B cell (primary cell): ENCODE measurements at regions not wholly inside any gene's neighbourhood (a gene's known extent, or its start where the extent isn't known, plus 50 kb on each side); places are given as distances from the start of the nearest gene placed in this dataset.

Experiments used
- ATAC-seq: fragments of 200-7000 bp; cut with Tn5 transposase; one replicate; pipeline ENCODE4 v1.10.0; 2021; ENCODE audit warnings: low read depth, mild to moderate bottlenecking, moderate number of reproducible peaks, moderate library complexity
- CTCF ChIA-PET: fragments of 350-600 bp; sonication (Branson Sonifier 250); formaldehyde crosslinking; loops from one replicate; lab custom pipeline; 2021; ENCODE audit warnings: antibody characterized with exemption, inconsistent platforms; lab: Charles Lee
- POLR2A ChIA-PET: fragments of 350-600 bp; sonication (Branson Sonifier 250); formaldehyde crosslinking; loops from one replicate; lab custom pipeline; 2021; ENCODE audit warnings: antibody characterized with exemption; lab: Charles Lee
- DNase-seq: peaks from one replicate; pipeline ENCODE4 v3.0.0; 2013
- H2AFZ ChIP-seq: 2 replicates; pipeline ENCODE4 v1.6.1; 2012; ENCODE audit warnings: mild to moderate bottlenecking, low read depth, low read length; ENCODE audit not compliant: insufficient read depth, poor library complexity, severe bottlenecking
- H3K27ac ChIP-seq, 2 donors: 1 replicate in 1 of 2; 2 replicates in 1 of 2; pipeline ENCODE4 v1.5.1; 2012 to 2013; ENCODE audit warnings: low read length in 2 of 2, mild to moderate bottlenecking in 2 of 2, moderate library complexity in 1 of 2
- H3K27me3 ChIP-seq, 4 experiments: fragments of 200-600 bp in 1 of 4; sonication (generic) in 1 of 4; replicated peaks in 1 of 4; 1 replicate in 2 of 4; 2 replicates in 2 of 4; pipeline versions ENCODE4 v1.6.1 to v1.7.0; 2013 to 2016; ENCODE audit warnings: low read length in 3 of 4, mild to moderate bottlenecking in 2 of 4, mixed read lengths in 1 of 4, moderate library complexity in 1 of 4; ENCODE audit not compliant: insufficient read depth in 4 of 4, control insufficient read depth in 3 of 4; ENCODE audit errors: control extremely low read depth in 1 of 4
- H3K36me3 ChIP-seq, 2 experiments: replicated peaks in 1 of 2; 1 replicate in 1 of 2; 2 replicates in 1 of 2; pipeline versions ENCODE4 v1.6.1 to v1.7.1; 2013; ENCODE audit warnings: low read length in 1 of 2; ENCODE audit not compliant: insufficient read depth in 2 of 2, control insufficient read depth in 1 of 2; ENCODE audit errors: control extremely low read depth in 1 of 2, extremely low read depth in 1 of 2
- H3K4me1 ChIP-seq, 2 donors: fragments of 200-600 bp in 1 of 2; sonication (generic) in 1 of 2; 1 replicate in 1 of 2; 2 replicates in 1 of 2; pipeline versions ENCODE4 v1.5.1 to v1.6.1; 2013 to 2017; ENCODE audit warnings: low read length in 2 of 2; ENCODE audit not compliant: control insufficient read depth in 2 of 2, insufficient read depth in 2 of 2
- H3K4me2 ChIP-seq: replicated peaks from 2 replicates; pipeline ENCODE3; 2012; ENCODE audit warnings: mild to moderate bottlenecking, low read depth, low read length; ENCODE audit not compliant: poor library complexity, severe bottlenecking
- H3K4me3 ChIP-seq, 5 experiments: fragments of 200-600 bp in 1 of 5; sonication (generic) in 1 of 5; 1 replicate in 3 of 5; 2 replicates in 2 of 5; pipeline versions ENCODE4 v1.5.1 to v1.7.0; 2011 to 2016; ENCODE audit warnings: low read length in 4 of 5, mild to moderate bottlenecking in 4 of 5, low read depth in 2 of 5, control low read depth in 1 of 5, moderate library complexity in 1 of 5; ENCODE audit not compliant: insufficient read depth in 1 of 5; ENCODE audit errors: control extremely low read depth in 1 of 5, extremely low read depth in 1 of 5
- H3K79me2 ChIP-seq: fragments of 200-600 bp; sonication (generic); one replicate; pipeline ENCODE4 v1.6.0; 2016; ENCODE audit warnings: low read length; ENCODE audit not compliant: control insufficient read depth, insufficient read depth
- H3K9ac ChIP-seq: fragments of 200-600 bp; sonication (generic); 2 replicates; pipeline ENCODE4 v1.6.1; 2017; ENCODE audit warnings: mild to moderate bottlenecking, low read length, moderate library complexity
- H3K9me3 ChIP-seq, 3 donors: one replicate each; pipeline versions ENCODE4 v1.6.1 to v1.7.1; 2013; ENCODE audit warnings: low read length in 2 of 3; ENCODE audit not compliant: control insufficient read depth in 2 of 3, insufficient read depth in 1 of 3; ENCODE audit errors: control extremely low read depth in 1 of 3
- H4K20me1 ChIP-seq: 2 replicates; pipeline ENCODE4 v1.6.0; 2012; ENCODE audit warnings: mild to moderate bottlenecking, low read length; ENCODE audit not compliant: insufficient read depth, control insufficient read depth, poor library complexity, severe bottlenecking
- H3K27ac Mint-ChIP-seq: one replicate; pipeline ENCODE4 v1.8.0; 2021; ENCODE audit warnings: mixed read lengths
- H3K27me3 Mint-ChIP-seq: one replicate; pipeline ENCODE4 v1.8.0; 2021; ENCODE audit warnings: mixed read lengths
- H3K4me1 Mint-ChIP-seq: one replicate; pipeline ENCODE4 v1.8.0; 2021; ENCODE audit warnings: mixed read lengths
- H3K4me3 Mint-ChIP-seq: one replicate; pipeline ENCODE4 v1.8.0; 2021; ENCODE audit warnings: mixed read lengths
- H3K9me3 Mint-ChIP-seq: one replicate; pipeline ENCODE4 v1.8.0; 2022; ENCODE audit warnings: mixed read lengths; ENCODE audit not compliant: insufficient read depth
- CTCF ChIP-seq: fragments of 200-600 bp; IDR thresholded peaks from one replicate; pipeline ENCODE4 v1.8.0; 2022; ENCODE audit warnings: antibody characterized with exemption, mild to moderate bottlenecking
- EZH2 ChIP-seq: IDR thresholded peaks from 2 replicates; pipeline ENCODE4 v1.6.1; 2012; ENCODE audit warnings: borderline replicate concordance, low read depth, mild to moderate bottlenecking, moderate library complexity, low read length; ENCODE audit not compliant: insufficient read depth, poor library complexity, severe bottlenecking
- WGBS: methylation state at CpG from one replicate; pipeline ENCODE4 v1.1.5; 2013; ENCODE audit warnings: missing lambda C conversion rate; ENCODE audit not compliant: insufficient coverage; 5-methylcytosine and 5-hydroxymethylcytosine counted together
- intact Hi-C: fragments of 100-400 bp; cut with micrococcal nuclease; formaldehyde crosslinking; loops from one replicate; pipeline ENCODE4 v1.10.0; 2022

- Histone ChIP-seq H3K36me3 (no peaks in the 10 kb centered on the region), H3K9ac (no peak overlapping the region), H3K4me1 (peaks cover 14 to 20% of the 10 kb centered on the region in 2 donors), H4K20me1 (no peaks in the 10 kb centered on the region), H3K9me3 (peaks cover 0 to 5% (median 0%) of the 10 kb centered on the region in 3 donors), H3K4me3 (no peak overlapping the region), H3K79me2 (no peaks in the 10 kb centered on the region), H2AFZ (no peak overlapping the region), H3K27ac (no peak overlapping the region), H3K4me2 (no peak overlapping the region), H3K27me3 (no peaks in the 10 kb centered on the region)
- WGBS: 96% methylated on average over 10 of the region's 16 CpGs
- CTCF ChIA-PET: no interaction called here
- ATAC-seq (no peak), DNase-seq (no peak)
- Mint-ChIP-seq H3K4me1 (peaks cover 35% of the 10 kb centered on the region), H3K27me3 (no peaks in the 10 kb centered on the region), H3K27ac (no peak overlapping the region), H3K4me3 (no peak overlapping the region), H3K9me3 (no peaks in the 10 kb centered on the region)
- POLR2A ChIA-PET: no interaction called here
- intact Hi-C loops: no loop called here
- TF ChIP-seq CTCF (no peak), EZH2 (no peak)
These were observed 314.8 kb downstream of the QKI start for GRCh38 chr6:163729127-163729872.

GRCh38 chr6:163728442-163729126, 314.1 kb downstream of the QKI start:
- Histone ChIP-seq H3K4me1 (peaks cover 17 to 23% of the 10 kb centered on the region in 2 donors), H3K9me3 (peaks cover 0 to 5% (median 0%) of the 10 kb centered on the region in 3 donors), H3K27ac (no peak overlapping the region), H2AFZ (no peak overlapping the region), H4K20me1 (no peaks in the 10 kb centered on the region), H3K27me3 (no peaks in the 10 kb centered on the region), H3K79me2 (no peaks in the 10 kb centered on the region), H3K4me2 (no peak overlapping the region), H3K9ac (no peak overlapping the region), H3K36me3 (no peaks in the 10 kb centered on the region), H3K4me3 (no peak overlapping the region)
- no peak for DNase-seq
- ChIA-PET POLR2A (no interaction called here), CTCF (no interaction called here)
- Mint-ChIP-seq H3K27me3 (no peaks in the 10 kb centered on the region), H3K9me3 (no peaks in the 10 kb centered on the region), H3K27ac (no peak overlapping the region), H3K4me1 (peaks cover 41% of the 10 kb centered on the region), H3K4me3 (no peak overlapping the region)
- 78% methylated on average over 5 of the region's 13 CpGs for WGBS
- TF ChIP-seq EZH2 (no peak), CTCF (no peak)
- no peak for ATAC-seq
- intact Hi-C loops: no loop called here
